ENCODE measurements at regions not wholly inside any gene's neighbourhood (a gene's known extent, or its start where the extent isn't known, plus 50 kb on each side); places are given as distances from the start of the nearest gene placed in this dataset.
"Not testable (repeated sequence)": the region's sequence is repeated elsewhere in the genome, so short reads cannot be mapped to it uniquely, and the experiment has no call there.

GRCh38 chr13:80522463-80522862 is 181.5 kb upstream of the SPRY2 start:
- not testable (repeated sequence) for H3K9me3 ChIP-seq (ENCODE audit: control insufficient read depth, insufficient read depth, low read length); DNase-seq (ENCODE audit: low read depth, low spot score); H3K27me3 ChIP-seq (ENCODE audit: control insufficient read depth, insufficient read depth, low read length); H3K4me1 ChIP-seq (ENCODE audit: control insufficient read depth, insufficient read depth, low read length); H3K4me3 ChIP-seq (ENCODE audit: low read length); H3K27ac ChIP-seq (ENCODE audit: low read length); H3K36me3 ChIP-seq (ENCODE audit: control insufficient read depth, insufficient read depth, low read length)
- no CpG with 5 or more reads among the region's 1 CpG for WGBS (ENCODE audit: insufficient coverage, insufficient read length)

DNA sequence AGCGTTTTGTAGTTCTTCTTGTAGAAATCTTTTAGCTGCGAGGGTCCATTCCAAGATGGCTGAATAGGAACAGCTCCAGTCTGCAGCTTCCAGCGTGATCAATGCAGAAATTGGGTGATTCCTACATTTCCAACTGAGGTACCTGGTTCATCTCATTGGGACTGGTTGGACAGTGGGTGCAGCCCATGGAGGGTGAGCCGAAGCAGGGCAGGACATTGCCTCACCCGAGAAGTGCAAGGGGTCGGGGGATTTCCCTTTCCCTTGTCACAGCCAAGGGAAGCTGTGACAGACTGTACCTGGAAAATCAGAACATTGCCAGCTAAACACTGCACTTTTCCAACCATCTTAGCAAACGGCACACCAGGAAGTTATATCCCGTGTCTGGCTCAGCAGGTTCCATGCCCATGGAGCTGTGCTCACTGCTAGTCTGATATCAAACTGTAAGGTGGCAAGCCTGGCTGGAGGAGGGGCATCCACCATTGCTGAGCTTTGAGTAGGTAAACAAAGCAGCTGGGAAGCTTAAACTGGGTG is 176.0 kb upstream of the SPRY2 start:
- H3K27ac ChIP-seq (ENCODE audit: low read length), result no peak overlapping the region
- H3K36me3 ChIP-seq (ENCODE audit: control insufficient read depth, insufficient read depth, low read length), result no peaks in the 10 kb centered on the region
- no peaks in the 10 kb centered on the region for H3K4me1 ChIP-seq (ENCODE audit: control insufficient read depth, insufficient read depth, low read length)
- no CpG with 5 or more reads among the region's 8 CpGs for WGBS (ENCODE audit: insufficient coverage, insufficient read length)
- no peak for DNase-seq (ENCODE audit: low read depth, low spot score)
- no peak overlapping the region for H3K4me3 ChIP-seq (ENCODE audit: low read length)
- no peaks in the 10 kb centered on the region for H3K9me3 ChIP-seq (ENCODE audit: control insufficient read depth, insufficient read depth, low read length)
- H3K27me3 ChIP-seq (ENCODE audit: control insufficient read depth, insufficient read depth, low read length), result no peaks in the 10 kb centered on the region

- DNase-seq (ENCODE audit: low read depth, low spot score), result no peak
- Histone ChIP-seq H3K4me1 (ENCODE audit: control insufficient read depth, insufficient read depth, low read length) (no peaks in the 10 kb centered on the region), H3K9me3 (ENCODE audit: control insufficient read depth, insufficient read depth, low read length) (no peaks in the 10 kb centered on the region), H3K27me3 (ENCODE audit: control insufficient read depth, insufficient read depth, low read length) (no peaks in the 10 kb centered on the region), H3K36me3 (ENCODE audit: control insufficient read depth, insufficient read depth, low read length) (no peaks in the 10 kb centered on the region), H3K27ac (ENCODE audit: low read length) (no peak overlapping the region), H3K4me3 (ENCODE audit: low read length) (no peak overlapping the region)
- WGBS (ENCODE audit: insufficient coverage, insufficient read length), result no CpG with 5 or more reads among the region's 4 CpGs
Measured at GRCh38 chr13:80515296-80515695, 174.4 kb upstream of the SPRY2 start.

- Histone ChIP-seq H3K4me3 (ENCODE audit: low read length) (no peak overlapping the region), H3K9me3 (ENCODE audit: control insufficient read depth, insufficient read depth, low read length) (no peaks in the 10 kb centered on the region), H3K27ac (ENCODE audit: low read length) (no peak overlapping the region), H3K4me1 (ENCODE audit: control insufficient read depth, insufficient read depth, low read length) (no peaks in the 10 kb centered on the region), H3K36me3 (ENCODE audit: control insufficient read depth, insufficient read depth, low read length) (no peaks in the 10 kb centered on the region), H3K27me3 (ENCODE audit: control insufficient read depth, insufficient read depth, low read length) (no peaks in the 10 kb centered on the region)
- WGBS (ENCODE audit: insufficient coverage, insufficient read length), result no CpG with 5 or more reads among the region's 1 CpG
- DNase-seq (ENCODE audit: low read depth, low spot score), result no peak
Measured at GRCh38 chr13:80513196-80513595, 172.3 kb upstream of the SPRY2 start.

- DNase-seq (ENCODE audit: low read depth, low spot score), result no peak
- Histone ChIP-seq H3K9me3 (ENCODE audit: control insufficient read depth, insufficient read depth, low read length) (no peaks in the 10 kb centered on the region), H3K4me3 (ENCODE audit: low read length) (no peak overlapping the region), H3K27ac (ENCODE audit: low read length) (no peak overlapping the region), H3K27me3 (ENCODE audit: control insufficient read depth, insufficient read depth, low read length) (no peaks in the 10 kb centered on the region), H3K36me3 (ENCODE audit: control insufficient read depth, insufficient read depth, low read length) (no peaks in the 10 kb centered on the region), H3K4me1 (ENCODE audit: control insufficient read depth, insufficient read depth, low read length) (no peaks in the 10 kb centered on the region)
- WGBS (ENCODE audit: insufficient coverage, insufficient read length), result no CpG with 5 or more reads among the region's 2 CpGs
Measured at GRCh38 chr13:80510686-80511085, 169.8 kb upstream of the SPRY2 start.

DNA sequence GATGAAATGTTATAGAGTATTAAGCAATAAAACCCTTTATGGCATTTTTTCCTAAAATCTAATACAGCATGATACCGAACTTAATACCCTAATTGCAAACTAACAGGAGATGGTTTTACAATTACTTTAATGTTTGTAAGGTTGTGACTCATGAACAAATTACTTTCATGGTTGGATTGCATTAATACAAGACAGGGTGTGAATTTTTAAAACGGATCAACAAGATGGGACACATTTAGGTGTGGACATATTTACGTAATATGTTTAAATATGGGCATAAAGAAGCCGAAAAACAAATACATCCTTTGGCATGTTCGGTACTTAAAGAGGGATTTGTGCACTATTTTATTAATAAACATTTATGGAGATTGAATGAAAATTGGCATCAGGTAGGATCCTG is 168.3 kb upstream of the SPRY2 start:
- Histone ChIP-seq H3K36me3 (ENCODE audit: control insufficient read depth, insufficient read depth, low read length) (no peaks in the 10 kb centered on the region), H3K9me3 (ENCODE audit: control insufficient read depth, insufficient read depth, low read length) (no peaks in the 10 kb centered on the region), H3K4me1 (ENCODE audit: control insufficient read depth, insufficient read depth, low read length) (no peaks in the 10 kb centered on the region), H3K4me3 (ENCODE audit: low read length) (no peak overlapping the region), H3K27me3 (ENCODE audit: control insufficient read depth, insufficient read depth, low read length) (no peaks in the 10 kb centered on the region), H3K27ac (ENCODE audit: low read length) (no peak overlapping the region)
- DNase-seq (ENCODE audit: low read depth, low spot score), result no peak
- no CpG with 5 or more reads among the region's 5 CpGs for WGBS (ENCODE audit: insufficient coverage, insufficient read length)

GRCh38 chr13:80508031-80508430 is 167.1 kb upstream of the SPRY2 start:
- no peaks in the 10 kb centered on the region for H3K4me1 ChIP-seq (ENCODE audit: control insufficient read depth, insufficient read depth, low read length)
- no peaks in the 10 kb centered on the region for H3K36me3 ChIP-seq (ENCODE audit: control insufficient read depth, insufficient read depth, low read length)
- H3K27ac ChIP-seq (ENCODE audit: low read length), result no peak overlapping the region
- H3K27me3 ChIP-seq (ENCODE audit: control insufficient read depth, insufficient read depth, low read length), result no peaks in the 10 kb centered on the region
- no peaks in the 10 kb centered on the region for H3K9me3 ChIP-seq (ENCODE audit: control insufficient read depth, insufficient read depth, low read length)
- no peak overlapping the region for H3K4me3 ChIP-seq (ENCODE audit: low read length)
- WGBS (ENCODE audit: insufficient coverage, insufficient read length), result no CpG with 5 or more reads among the region's 1 CpG
- no peak for DNase-seq (ENCODE audit: low read depth, low spot score)

GRCh38 chr13:80504453-80504852 is 163.5 kb upstream of the SPRY2 start:
- Histone ChIP-seq H3K4me3 (ENCODE audit: low read length) (no peak overlapping the region), H3K36me3 (ENCODE audit: control insufficient read depth, insufficient read depth, low read length) (no peaks in the 10 kb centered on the region), H3K4me1 (ENCODE audit: control insufficient read depth, insufficient read depth, low read length) (no peaks in the 10 kb centered on the region), H3K27me3 (ENCODE audit: control insufficient read depth, insufficient read depth, low read length) (no peaks in the 10 kb centered on the region), H3K9me3 (ENCODE audit: control insufficient read depth, insufficient read depth, low read length) (no peaks in the 10 kb centered on the region), H3K27ac (ENCODE audit: low read length) (no peak overlapping the region)
- no CpG with 5 or more reads among the region's 4 CpGs for WGBS (ENCODE audit: insufficient coverage, insufficient read length)
- DNase-seq (ENCODE audit: low read depth, low spot score), result no peak

GRCh38 chr13:80502359-80502758 is 161.4 kb upstream of the SPRY2 start:
- Histone ChIP-seq H3K4me3 (ENCODE audit: low read length) (no peak overlapping the region), H3K36me3 (ENCODE audit: control insufficient read depth, insufficient read depth, low read length) (no peaks in the 10 kb centered on the region), H3K4me1 (ENCODE audit: control insufficient read depth, insufficient read depth, low read length) (no peaks in the 10 kb centered on the region), H3K27me3 (ENCODE audit: control insufficient read depth, insufficient read depth, low read length) (no peaks in the 10 kb centered on the region), H3K27ac (ENCODE audit: low read length) (no peak overlapping the region), H3K9me3 (ENCODE audit: control insufficient read depth, insufficient read depth, low read length) (no peaks in the 10 kb centered on the region)
- no peak for DNase-seq (ENCODE audit: low read depth, low spot score)

- DNase-seq (ENCODE audit: low read depth, low spot score), result no peak
- H3K4me3 ChIP-seq (ENCODE audit: low read length), result no peak overlapping the region
- no peaks in the 10 kb centered on the region for H3K36me3 ChIP-seq (ENCODE audit: control insufficient read depth, insufficient read depth, low read length)
- no peaks in the 10 kb centered on the region for H3K27me3 ChIP-seq (ENCODE audit: control insufficient read depth, insufficient read depth, low read length)
- WGBS (ENCODE audit: insufficient coverage, insufficient read length), result no CpG with 5 or more reads among the region's 3 CpGs
- no peak overlapping the region for H3K27ac ChIP-seq (ENCODE audit: low read length)
- no peaks in the 10 kb centered on the region for H3K4me1 ChIP-seq (ENCODE audit: control insufficient read depth, insufficient read depth, low read length)
- no peaks in the 10 kb centered on the region for H3K9me3 ChIP-seq (ENCODE audit: control insufficient read depth, insufficient read depth, low read length)
Measured at GRCh38 chr13:80501556-80501955, 160.6 kb upstream of the SPRY2 start.

DNA sequence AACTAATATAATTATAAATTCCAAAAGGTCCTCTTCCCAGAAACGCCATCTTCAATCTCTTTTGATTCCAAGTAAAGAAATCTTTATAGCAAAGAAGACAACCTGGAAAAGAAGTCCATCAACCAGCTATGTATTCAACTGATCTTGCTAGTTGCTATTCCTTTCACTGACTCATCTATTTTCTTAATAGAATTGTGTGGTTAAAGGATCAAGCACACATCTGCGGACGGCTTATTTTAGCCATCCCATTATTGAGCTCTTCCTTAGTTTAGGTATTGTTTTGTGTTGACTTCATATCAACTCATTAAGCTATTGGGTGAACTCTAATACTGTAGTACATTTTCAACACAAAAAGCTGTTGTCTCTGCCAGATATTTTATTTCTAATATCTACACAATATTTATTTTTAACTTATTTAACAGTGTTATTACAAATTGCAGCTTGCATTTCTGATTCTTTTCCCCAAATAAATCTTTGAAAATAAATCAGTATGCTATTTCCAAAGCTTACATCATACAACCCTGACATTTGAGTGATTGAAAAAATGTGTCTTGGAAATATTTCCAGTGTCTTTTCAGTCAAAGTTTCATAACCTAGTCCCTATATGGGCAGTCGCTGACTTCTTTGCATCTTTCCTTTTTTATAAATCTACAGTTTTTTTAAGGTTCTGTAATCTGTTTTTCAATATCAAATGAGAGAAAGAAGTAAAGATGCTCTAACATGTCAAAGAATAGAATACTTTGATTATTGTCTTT is 158.8 kb upstream of the SPRY2 start:
- WGBS (ENCODE audit: insufficient coverage, insufficient read length), result no CpG with 5 or more reads among the region's 4 CpGs
- Histone ChIP-seq H3K36me3 (ENCODE audit: control insufficient read depth, insufficient read depth, low read length) (no peaks in the 10 kb centered on the region), H3K4me1 (ENCODE audit: control insufficient read depth, insufficient read depth, low read length) (no peaks in the 10 kb centered on the region), H3K27ac (ENCODE audit: low read length) (no peak overlapping the region), H3K4me3 (ENCODE audit: low read length) (no peak overlapping the region), H3K9me3 (ENCODE audit: control insufficient read depth, insufficient read depth, low read length) (no peaks in the 10 kb centered on the region), H3K27me3 (ENCODE audit: control insufficient read depth, insufficient read depth, low read length) (no peaks in the 10 kb centered on the region)
- DNase-seq (ENCODE audit: low read depth, low spot score), result no peak
